ENCODE measurements at regions not wholly inside any gene's neighbourhood (a gene's known extent, or its start where the extent isn't known, plus 50 kb on each side); places are given as distances from the start of the nearest gene placed in this dataset.

DNA sequence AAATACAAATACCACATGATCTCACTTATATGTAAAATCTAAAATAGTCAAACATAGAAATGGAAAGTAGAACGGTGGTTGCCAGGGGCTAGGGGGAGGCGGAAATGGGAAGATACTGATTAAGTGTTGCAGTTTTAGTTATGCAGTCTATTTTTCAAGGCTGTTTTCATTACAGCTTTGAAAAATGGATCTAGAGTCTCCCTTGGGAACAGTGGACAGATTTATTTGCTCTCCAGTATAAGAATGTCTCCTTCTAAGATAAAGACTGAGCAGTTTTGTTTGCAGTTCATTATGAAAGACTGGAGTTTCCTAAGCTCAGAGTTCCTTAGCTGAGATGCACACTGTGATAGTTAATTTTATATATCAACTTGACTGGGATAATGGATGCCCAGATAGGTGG, 202.5 kb downstream of the KLHL28 start:
- H3K4me3 ChIP-seq = no peak overlapping the region
- DNase-seq (ENCODE audit: extremely low read depth in 1 of 4, low spot score in 3 of 4) (no peak), ATAC-seq (no peak), FAIRE-seq (no peak)
- H3K27me3 ChIP-seq (ENCODE audit: control insufficient read depth in 2 of 2, insufficient read depth in 2 of 2, low read length in 2 of 2) = no peaks in the 10 kb centered on the region
- intact Hi-C loops (cut with micrococcal nuclease) = no loop called here
- H3K36me3 ChIP-seq (ENCODE audit: control insufficient read depth, insufficient read depth, low read length) = no peaks in the 10 kb centered on the region
- BruUV-seq (replicated peaks) = no TSS peak
- H3K9me1 ChIP-seq (ENCODE audit: control insufficient read depth, insufficient read depth, low read length) = no peaks in the 10 kb centered on the region
- ChIA-PET POLR2A (no interaction called here), CTCF (ENCODE audit: low intra/inter-chr PET ratio) (no interaction called here)
- 6% methylated on average over 2 of the region's 2 CpGs for WGBS (ENCODE audit: insufficient coverage, low coverage, missing lambda C conversion rate)
- in situ Hi-C loops (cut with MboI) = no loop called here
- no peaks in the 10 kb centered on the region for H4K20me1 ChIP-seq (replicated peaks; ENCODE audit: control insufficient read depth, insufficient read depth, low read length)
- TF ChIP-seq, protein P1, sequence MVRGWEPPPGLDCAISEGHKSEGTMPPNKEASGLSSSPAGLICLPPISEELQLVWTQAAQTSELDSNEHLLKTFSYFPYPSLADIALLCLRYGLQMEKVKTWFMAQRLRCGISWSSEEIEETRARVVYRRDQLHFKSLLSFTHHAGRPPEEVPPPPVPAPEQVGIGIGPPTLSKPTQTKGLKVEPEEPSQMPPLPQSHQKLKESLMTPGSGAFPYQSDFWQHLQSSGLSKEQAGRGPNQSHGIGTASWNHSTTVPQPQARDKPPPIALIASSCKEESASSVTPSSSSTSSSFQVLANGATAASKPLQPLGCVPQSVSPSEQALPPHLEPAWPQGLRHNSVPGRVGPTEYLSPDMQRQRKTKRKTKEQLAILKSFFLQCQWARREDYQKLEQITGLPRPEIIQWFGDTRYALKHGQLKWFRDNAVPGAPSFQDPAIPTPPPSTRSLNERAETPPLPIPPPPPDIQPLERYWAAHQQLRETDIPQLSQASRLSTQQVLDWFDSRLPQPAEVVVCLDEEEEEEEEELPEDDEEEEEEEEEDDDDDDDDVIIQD (CRISPR knock-in tag; IDR thresholded peaks at IDR 0.05) = no peak
- TF ChIP-seq EZH2 (IDR thresholded peaks at IDR 0.05; ENCODE audit: borderline replicate concordance, low read depth, low read length) (no peak), ZNF764 (CRISPR knock-in tag; IDR thresholded peaks at IDR 0.05; ENCODE audit: low read depth) (no peak), ADNP (tag; IDR thresholded peaks at IDR 0.05) (no peak), ZNF239 (CRISPR knock-in tag; IDR thresholded peaks at IDR 0.05) (no peak), CBX2 (IDR thresholded peaks at IDR 0.05; ENCODE audit: insufficient read depth, low read length, poor library complexity, severe bottlenecking) (no peak), STAT5B (CRISPR knock-in tag; IDR thresholded peaks at IDR 0.05) (no peak), NR1H2 (CRISPR knock-in tag; IDR thresholded peaks at IDR 0.05) (no peak), TRIM24 (IDR thresholded peaks at IDR 0.05) (no peak), ZNF77 (CRISPR knock-in tag; IDR thresholded peaks at IDR 0.05) (no peak), L3MBTL2 (IDR thresholded peaks at IDR 0.05) (no peak)
- H3K79me2 ChIP-seq (ENCODE audit: control insufficient read depth, insufficient read depth, low read length) = no peaks in the 10 kb centered on the region
- no peaks in the 10 kb centered on the region for H3K9me3 ChIP-seq (replicated peaks; ENCODE audit: control insufficient read depth, insufficient read depth, low read depth, low read length)
- no peak overlapping the region for H3K27ac ChIP-seq (ENCODE audit: extremely low read depth, low read depth, low read length)
- no peak overlapping the region for H2AFZ ChIP-seq (ENCODE audit: low read depth, low read length)
- H3K4me1 ChIP-seq (replicated peaks in 1 of 2; ENCODE audit: control insufficient read depth in 2 of 2, insufficient read depth in 2 of 2, low read length in 2 of 2) = no peaks in the 10 kb centered on the region
- no peak overlapping the region for H3K9ac ChIP-seq (ENCODE audit: insufficient read depth in 1 of 2, low read depth in 2 of 2, low read length in 2 of 2)
- H3K4me2 ChIP-seq (ENCODE audit: insufficient read depth, low read length) = no peak overlapping the region

Data from K562 (cell line).